IPS DF 4.7 (cell line): ENCODE measurements at regions not wholly inside any gene's neighbourhood (a gene's known extent, or its start where the extent isn't known, plus 50 kb on each side); places are given as distances from the start of the nearest gene placed in this dataset.

ENCODE experiments used
- DNase-seq: peaks from one replicate; pipeline ENCODE4 v3.0.0-alpha.2; 2013; ENCODE audit warnings: low spot score; ENCODE audit errors: extremely low read depth

DNA sequence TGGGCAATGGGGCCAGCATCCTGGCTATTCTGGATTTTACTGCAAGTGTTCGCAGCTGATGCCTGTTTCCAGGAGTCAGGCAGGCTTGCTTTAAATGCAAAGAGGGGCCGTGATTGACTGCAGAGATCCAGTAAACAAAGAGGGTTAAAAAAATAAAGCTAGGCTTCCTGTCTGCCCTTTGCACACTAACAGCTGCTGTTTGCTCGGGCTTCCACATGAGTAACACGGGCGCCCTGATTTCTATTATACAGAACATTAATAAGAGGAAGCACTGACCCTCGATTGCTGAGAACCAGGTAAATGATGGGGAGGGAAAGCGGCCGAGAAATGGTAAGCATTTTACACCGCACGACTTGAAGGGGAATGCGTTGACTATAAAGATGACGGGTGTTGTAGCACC is 254.2 kb upstream of the ZNF507 start:
- DNase-seq: no peak

- no peak for DNase-seq
These were observed 248.4 kb upstream of the ZNF507 start for GRCh38 chr19:32097011-32097410.

- no peak for DNase-seq
These were observed 247.8 kb upstream of the ZNF507 start for GRCh38 chr19:32097620-32098019.

DNA sequence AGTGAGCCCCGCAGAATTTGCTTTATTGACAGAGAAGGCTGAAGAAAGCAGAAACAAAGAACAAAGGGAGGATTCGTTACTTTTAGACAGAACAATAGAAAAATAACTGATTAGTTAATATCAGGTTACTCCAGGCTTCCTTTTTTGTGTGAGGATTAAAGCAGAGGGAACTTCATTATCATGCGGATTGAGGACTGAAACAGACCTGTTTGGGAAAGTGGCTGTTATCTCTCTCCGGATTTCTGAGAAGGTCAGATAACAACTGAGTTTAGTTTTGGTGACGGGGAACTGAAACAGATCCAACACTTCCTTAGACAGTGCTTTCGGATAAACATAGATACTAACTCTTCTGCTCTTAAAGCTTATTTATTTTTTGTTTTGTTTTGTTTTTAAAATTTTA is 246.4 kb upstream of the ZNF507 start:
- DNase-seq: no peak

DNA sequence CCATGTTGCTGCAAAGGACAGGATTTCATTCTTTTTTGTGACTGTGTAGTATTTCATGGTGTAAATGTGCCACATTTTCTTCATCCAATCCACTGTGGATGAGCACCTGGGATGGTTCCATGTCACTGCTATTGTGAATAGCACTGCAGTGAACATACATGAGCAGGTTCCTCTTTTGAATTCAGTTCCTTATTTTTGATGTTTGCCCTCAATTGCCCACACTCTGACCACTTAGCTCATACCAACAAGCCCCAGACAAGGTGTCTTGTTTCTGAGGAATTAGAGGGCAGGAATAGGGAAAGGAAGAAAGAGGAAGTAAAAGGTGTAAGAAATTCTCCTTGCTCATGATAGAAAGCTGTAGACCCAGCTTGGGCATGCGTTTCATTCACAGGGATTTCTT is 244.2 kb upstream of the ZNF507 start:
- DNase-seq: no peak

DNA sequence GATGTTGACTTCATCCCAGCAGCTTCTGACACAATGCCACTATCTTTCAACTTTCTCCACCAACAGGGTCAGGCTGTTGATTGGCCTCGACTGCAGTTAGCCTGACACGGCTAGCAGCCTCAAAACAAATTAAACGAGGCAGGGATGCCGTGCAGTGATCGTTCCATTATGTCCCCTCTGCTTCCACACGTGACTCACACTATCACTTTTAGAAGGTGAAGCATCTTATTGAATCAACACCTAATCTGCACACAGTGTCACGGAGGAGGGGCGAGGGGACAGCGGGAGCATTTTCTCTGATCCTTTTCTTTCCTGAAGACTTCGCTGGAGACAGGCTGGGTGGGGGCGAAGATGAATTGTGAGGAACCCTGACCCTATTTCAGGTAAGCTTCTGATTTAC is 241.9 kb upstream of the ZNF507 start:
- no peak for DNase-seq

GRCh38 chr19:32104153-32104849 is 241.1 kb upstream of the ZNF507 start:
- DNase-seq: no peak

DNA sequence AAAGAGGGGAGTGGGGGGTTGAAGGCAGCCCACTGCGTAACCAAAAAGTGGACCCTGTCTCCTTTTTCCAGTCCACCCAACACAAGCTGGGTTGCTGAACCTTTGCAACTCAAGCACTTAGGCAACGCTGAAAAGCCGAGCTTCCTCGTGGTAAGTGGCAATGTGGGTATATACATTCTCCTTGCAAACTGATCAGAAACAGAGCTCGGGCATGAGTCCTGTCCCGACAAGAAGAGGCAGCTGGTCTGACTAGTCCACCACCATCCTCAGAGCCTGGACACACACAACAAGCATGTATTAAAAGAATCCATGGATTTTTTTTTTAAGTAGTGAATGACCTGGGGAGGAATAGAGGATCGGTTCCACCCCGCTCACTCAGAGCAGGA is 240.6 kb upstream of the ZNF507 start:
- DNase-seq: no peak

GRCh38 chr19:32105527-32106310 is 239.7 kb upstream of the ZNF507 start:
- DNase-seq: no peak

- DNase-seq: no peak
These were observed 223.2 kb upstream of the ZNF507 start for GRCh38 chr19:32122258-32122657.

GRCh38 chr19:32123355-32123940 is 222.0 kb upstream of the ZNF507 start:
- DNase-seq: no peak

- no peak for DNase-seq
These were observed 220.8 kb upstream of the ZNF507 start for GRCh38 chr19:32124585-32124984.

GRCh38 chr19:32129141-32129540 is 216.3 kb upstream of the ZNF507 start:
- no peak for DNase-seq

GRCh38 chr19:32130332-32130731 is 215.1 kb upstream of the ZNF507 start:
- DNase-seq: no peak

GRCh38 chr19:32131005-32131404 is 214.4 kb upstream of the ZNF507 start:
- DNase-seq: no peak

DNA sequence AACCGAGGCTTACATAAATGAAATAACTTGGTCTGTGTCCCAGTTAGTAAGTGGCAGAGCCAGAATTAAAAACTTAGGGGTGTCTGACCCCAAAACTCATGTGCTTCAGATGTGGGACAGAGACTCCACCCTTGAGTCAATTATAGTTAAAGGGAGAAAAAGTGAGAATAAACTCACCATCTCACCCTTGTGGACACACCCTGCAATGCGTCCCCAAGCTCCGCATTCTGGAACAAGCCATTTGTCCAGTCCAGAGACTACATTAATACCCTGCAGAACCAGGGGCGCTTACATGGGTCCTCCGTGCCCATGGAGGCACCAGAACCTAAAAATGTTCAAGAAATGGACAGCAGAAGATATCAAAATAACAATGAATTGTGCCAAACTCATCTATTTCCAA is 207.0 kb upstream of the ZNF507 start:
- DNase-seq: no peak

DNA sequence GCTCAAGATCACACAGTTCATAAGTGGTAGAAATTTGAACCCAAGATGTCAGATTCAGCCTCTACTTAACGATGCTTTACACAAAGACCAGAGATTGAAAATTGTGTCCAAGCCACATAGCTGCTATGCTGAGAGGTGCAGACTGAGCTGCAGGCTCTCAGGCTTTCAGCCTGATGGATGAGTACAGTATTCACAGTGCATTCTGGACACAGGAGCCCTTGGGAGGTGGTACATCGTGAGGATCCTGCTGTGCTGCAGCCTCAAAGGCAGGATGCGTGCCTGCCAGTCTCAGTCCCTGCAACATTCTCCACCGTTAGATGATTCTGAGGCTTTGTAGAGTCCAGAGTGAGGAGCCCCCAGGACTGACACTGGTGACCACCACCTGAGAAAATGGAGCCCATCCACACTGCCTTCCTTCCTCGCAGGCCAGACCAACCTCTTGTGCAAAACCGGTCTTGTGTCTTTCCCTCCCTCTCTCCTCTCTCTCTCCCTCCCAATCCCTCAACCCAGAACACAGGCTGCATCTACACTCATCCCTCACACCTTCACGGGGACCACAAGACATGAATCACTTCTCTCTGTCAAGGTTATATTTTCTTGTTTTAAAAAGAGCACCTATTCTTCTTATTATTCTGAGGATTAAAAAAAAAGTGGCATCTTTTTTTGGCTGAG is 203.4 kb upstream of the ZNF507 start:
- DNase-seq: no peak

DNA sequence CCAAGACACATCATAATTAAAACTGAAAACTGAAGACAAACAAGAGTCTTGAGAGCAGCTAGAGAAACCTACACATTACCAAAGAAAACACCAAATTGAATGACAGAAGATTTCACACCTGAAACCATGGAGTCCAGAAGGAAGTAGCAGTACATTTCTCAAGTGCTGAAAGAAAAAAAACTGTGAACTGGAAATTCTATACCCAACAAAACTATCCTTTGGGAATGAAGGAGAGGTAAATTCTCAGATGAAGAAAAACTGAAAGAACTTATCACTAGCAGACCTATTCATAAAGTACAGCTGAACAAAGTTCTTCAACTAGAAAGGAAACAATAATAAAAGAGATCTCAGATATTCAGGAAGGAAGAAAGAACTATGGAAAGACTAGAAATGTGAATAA is 198.7 kb upstream of the ZNF507 start:
- DNase-seq: no peak

DNA sequence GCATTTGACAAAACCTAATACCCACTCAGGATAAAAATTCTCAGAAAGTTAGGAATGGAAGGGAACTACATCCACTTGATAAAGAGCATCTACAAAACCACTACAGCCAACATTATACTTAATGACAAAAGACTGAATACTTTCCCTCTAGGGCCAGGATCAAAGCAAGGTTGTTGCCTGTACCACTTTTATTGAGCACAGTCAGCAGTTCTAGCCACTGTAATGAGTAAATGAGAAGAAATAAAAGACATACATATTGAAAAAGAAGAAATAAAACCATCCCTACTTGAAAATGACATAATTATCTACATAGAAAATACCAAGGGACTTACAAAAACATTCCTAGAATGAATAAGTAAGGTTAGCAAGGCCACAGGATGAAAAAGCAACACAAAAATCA is 194.8 kb upstream of the ZNF507 start:
- DNase-seq: no peak

DNA sequence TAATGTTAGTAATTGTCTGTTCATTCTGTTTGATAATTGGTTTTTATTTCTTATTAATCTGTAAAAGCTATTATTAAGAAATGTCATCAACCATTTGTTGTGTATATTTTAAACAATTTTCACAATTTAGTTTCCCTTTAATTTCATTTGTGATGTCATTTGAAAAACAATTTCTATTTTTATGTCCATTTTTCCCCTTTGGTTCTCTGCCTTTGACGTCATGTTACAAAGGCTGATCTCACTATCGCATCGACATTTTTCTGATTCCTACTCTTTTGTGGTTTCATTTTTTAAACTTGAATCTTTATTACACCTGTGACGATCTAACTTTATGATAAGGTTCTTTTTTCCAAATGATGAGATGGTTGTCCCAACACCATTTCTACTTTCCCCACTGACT is 191.0 kb upstream of the ZNF507 start:
- DNase-seq: no peak

DNA sequence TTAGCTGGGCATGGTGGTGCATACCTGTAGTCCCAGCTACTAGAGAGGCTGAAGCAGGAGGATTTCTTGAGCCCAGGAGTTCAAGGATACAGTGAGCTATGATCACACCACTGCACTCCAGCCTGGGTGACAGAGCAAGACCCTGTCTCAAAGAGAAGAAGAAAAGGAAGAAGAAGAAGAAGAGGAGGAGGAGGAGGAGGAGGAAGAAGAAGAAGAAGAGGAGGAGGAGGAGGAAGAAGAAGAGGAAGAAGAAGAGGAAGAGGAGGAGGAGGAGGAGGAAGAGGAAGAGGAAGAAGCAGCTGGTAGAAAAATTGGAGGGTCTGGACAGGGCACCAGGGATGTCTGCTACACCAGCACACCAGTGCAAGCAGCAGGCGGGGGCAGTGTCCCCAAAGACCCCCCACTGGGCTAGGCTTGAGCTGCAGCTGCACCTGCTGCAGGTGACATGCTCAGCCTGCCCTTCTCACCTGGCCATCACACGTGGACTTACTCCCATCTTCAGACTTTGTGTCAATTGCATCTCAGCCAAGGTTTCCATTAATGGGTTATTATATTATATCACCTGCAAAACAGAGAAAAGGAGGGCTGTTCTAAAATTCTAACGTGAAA is 180.9 kb upstream of the ZNF507 start:
- DNase-seq: no peak

DNA sequence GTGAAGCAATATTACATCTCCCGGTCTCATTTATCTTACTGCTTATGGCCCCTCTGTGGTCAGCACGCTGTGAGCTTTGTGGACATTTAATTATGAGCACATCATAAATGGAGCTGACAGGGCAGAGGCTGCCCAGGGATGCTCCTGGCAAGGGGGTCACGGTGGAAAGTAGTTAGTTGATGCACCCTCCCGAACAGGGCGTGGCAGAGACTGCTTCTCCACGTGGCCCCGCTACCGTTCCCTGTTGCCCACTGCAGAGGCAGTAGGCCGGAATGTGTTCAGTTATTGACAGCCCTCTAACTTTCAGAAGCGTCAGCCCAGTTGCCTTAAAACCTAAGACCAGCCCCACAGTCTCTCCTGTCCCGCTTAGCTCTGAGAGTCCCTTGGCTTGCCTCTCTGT is 180.3 kb upstream of the ZNF507 start:
- no peak for DNase-seq
